UCSD-AML1 (cell line): ENCODE measurements at regions not wholly inside any gene's neighbourhood (a gene's known extent, or its start where the extent isn't known, plus 50 kb on each side); places are given as distances from the start of the nearest gene placed in this dataset.

Source experiments
- DNase-seq: peaks from one replicate; lab custom pipeline; 2025; ENCODE audit not compliant: unreplicated experiment; lab: John Stamatoyannopoulos, UW

DNA sequence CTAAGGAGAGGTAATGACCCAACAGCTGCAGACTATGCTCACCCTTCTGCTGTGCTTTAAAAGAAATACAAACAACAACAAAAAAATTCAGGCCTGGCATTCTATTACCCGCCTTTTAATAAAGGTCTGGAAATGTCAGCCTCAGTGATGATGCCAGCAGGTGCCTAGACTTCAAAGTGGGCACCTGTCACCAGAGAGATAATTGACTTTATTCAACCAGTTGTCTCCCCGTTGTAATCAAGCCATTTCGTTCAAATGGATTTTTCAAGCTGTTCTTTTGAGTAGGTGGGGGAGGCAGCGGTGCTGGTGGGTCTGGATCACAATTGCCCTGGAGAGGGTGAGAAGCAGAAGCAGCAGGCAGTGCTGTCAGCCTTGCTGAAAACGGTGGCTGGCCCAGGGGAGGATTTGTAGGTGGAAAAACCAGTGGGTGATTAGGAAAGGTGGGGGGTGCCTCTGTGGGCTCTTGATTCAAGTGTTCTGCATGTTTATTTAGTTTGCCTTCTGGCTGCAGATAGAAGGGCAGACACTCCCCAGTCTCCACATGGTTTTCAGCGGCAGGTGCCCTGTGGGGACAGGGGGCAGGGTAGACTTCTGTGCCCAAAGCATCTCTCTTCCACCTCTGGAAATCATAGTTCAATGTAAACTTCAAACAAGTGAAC lies 300.2 kb upstream of the SLCO3A1 start:
- DNase-seq, result no peak

DNA sequence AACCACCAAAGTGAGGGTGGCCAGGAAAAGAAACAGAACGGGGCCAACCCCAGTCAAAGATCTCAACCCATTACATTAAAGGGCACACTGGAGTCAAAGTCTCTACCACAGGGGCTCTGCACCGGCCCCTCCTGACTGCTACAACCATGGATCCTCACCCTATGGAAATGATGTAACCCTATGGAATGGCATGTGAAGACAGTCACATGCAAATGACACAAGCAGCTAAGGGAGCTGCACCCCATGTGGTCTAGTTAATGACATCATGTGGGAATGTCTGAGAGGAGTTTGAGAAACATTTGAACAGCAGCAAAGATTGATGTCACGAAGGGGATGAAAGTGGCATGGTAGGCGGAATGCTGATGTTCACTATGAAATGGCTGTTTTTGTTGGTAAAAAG lies 298.2 kb upstream of the SLCO3A1 start:
- DNase-seq, result no peak

DNA sequence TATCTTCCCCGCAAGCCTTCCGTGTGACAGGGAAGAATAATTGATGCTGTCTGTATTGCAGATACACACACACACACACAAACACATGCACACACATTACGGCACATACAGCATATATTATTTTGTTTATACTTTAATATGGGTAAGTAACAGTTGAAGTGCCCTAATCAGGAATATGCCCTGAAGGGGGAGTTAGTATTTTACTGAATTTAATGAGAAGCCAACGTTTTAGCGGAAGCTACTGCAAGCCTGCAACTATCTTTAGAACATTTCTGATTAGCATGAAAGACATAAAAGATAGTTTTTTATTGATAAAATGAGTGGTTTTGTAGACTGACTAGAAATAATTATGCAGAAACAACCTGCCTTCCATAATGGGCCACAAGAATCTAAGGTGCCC lies 296.6 kb upstream of the SLCO3A1 start:
- DNase-seq, result no peak

DNA sequence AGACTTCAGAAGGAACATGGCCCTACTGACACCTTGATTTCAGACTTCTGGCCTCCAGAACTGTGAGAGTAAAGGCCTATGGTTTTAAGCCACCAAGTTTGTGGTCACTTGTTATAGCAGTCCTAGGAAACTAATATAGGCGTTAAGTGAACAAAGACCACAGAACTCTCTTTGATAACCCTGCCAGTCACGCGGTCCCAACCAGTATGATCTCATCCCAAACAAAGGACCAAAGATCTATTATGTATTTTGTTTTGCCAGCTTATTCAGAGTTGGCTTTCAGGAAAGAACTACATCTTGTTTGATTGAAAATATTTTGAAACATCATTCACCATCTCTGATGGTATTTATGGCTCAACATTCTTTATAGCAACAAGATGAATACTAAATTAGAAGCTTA lies 294.4 kb upstream of the SLCO3A1 start:
- DNase-seq, result no peak

- DNase-seq, result no peak
These were observed 292.0 kb upstream of the SLCO3A1 start for GRCh38 chr15:91561371-91562100.

DNA sequence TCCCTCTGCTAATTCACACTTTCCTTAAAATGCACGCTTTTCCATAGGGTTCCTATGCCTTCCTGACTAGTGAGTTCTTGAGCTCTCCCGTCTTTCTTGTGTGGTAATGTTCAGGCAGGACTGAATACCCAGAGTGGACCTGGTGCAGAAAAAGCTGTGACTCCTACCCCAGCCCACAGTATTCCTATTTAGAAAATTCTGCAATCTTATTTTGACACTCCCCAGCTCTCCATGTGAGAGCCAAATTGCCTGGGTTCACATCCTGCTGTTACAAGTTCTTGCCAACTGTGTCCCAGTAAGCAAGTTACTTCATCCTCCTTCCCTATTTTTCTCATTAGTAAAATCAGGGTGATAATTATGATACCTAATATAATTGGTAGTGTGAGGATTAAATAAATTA lies 290.8 kb upstream of the SLCO3A1 start:
- DNase-seq, result no peak

DNA sequence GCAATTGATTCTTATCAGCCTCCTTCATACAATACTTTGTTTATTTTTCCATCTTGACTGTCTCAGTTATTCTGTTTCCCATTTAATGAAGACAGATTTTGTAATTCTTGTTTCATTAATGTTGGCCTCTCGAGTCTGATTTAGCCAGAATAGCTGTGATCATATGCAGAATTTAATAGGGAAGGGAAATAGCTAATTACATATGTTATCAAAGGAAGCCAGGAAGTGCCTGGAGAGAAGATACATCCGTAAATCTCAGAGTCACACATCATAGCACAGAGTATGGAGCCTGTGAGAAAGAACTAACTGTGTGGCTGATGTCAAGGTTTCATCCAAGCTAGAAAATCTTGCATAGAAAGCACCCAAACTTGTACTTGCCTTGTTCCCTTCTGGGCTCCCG lies 288.9 kb upstream of the SLCO3A1 start:
- no peak for DNase-seq

GRCh38 chr15:91566141-91566540 lies 287.4 kb upstream of the SLCO3A1 start:
- no peak for DNase-seq

DNA sequence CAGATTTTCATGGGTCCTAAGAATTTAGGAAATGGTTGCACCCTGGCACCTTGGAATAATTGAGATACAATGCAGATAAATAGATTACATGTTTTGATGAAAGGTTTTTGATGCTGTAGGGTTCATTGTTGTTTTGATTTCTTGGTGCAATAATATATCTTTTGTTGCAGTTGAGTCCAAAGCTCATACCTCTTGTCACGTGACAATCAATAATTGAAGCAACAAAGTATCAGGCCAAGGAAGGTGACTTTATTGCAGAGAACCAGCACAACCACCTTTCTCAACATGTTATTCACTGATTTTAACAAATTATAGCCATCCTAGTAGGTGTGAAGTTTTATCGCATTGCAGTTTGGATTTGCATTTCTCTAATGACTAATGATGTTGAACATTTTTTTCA lies 285.5 kb upstream of the SLCO3A1 start:
- no peak for DNase-seq

DNA sequence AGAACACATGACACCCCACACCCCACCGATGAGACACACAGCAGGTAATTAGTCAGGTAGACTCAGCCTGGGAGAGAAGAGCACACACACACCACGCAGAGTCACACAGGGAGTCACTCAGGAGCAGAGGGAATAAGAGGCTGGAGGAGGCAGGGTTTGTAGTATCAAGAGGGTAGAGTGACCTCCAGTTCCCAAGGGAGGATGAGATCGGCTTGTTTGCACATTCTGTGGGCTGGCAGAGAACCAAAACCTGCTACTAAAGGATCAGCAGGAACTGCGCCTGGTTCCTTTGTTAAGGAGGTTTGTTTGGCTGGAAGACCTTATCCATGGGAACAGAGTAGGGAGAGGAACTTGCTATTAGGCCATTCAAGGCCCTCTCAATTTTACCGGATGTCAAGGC lies 281.4 kb upstream of the SLCO3A1 start:
- no peak for DNase-seq

GRCh38 chr15:91576096-91576495 lies 277.4 kb upstream of the SLCO3A1 start:
- no peak for DNase-seq

DNA sequence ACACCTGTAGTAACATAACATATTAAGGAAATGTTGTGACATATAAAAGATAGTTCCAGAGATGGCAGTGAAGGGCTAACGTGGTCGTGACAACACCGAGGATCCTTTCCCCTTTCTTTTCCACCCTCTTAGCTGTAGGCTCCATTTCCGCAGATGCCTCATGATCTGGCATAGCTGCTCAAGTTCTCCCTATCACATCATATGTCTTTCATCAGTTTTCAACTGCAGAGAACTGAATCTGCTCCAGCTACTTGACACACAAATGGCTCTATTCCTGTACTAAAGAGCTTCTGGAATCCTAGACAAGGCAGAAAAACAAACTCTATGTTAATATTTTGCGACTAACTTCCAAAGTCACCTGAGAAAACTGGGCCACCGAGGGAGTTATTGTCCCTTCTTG lies 275.0 kb upstream of the SLCO3A1 start:
- DNase-seq, result no peak

DNA sequence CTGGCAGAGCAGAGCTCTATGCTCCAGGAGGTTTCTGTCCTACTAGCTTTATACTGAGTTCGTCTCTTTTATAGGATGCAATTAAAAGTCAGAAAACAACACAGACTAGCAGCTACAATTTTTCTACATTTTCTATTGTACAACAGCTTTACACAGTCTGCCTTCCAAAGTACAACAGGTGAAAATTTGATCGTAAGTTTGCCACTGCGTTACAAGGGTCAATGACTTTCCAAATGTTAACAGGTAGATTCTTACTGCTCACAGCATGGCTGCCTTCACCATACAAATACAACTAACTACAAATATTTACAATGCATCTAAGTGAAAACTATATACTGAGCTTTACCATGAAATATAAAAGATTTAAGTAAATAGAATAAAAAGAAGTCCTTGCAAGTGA lies 268.6 kb upstream of the SLCO3A1 start:
- no peak for DNase-seq

DNA sequence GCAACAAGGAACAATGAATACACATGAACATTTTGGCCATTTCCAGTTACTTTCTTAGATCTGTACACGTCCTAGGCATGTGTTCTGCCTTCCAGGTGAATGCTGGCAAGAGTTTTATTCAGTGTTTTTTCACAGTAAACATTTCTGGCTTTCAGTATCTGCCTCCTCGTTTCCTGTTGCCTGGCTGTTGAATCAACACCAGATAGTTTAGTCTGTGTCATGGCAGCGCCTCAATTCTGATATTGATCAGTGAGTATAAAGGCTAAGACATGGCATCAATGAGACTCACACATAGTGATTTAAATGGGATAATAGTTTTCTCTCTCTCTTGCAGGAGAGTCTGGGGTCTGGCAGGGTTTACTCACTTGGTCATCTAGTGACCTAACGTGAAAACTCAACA lies 266.9 kb upstream of the SLCO3A1 start:
- no peak for DNase-seq

- DNase-seq, result no peak
These were observed 264.1 kb upstream of the SLCO3A1 start for GRCh38 chr15:91589360-91589759.

DNA sequence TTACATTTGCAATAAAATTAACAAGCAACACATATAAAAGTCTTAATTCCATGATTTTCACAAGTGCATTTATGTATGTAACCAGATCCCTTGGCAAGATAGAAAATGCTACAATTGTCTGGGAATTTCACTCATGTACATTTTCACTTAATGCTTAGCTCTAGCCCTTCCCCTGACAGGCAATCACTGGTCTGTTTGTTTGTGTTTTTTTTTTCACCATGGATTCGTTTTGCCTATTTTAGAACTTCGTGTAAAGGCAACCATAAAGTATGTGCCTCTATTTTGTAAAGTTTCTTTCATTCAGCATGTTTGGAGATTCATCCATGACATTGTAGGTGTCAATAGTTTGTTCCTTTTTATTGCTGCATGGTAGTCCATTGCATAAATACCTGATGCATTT lies 260.9 kb upstream of the SLCO3A1 start:
- no peak for DNase-seq

- no peak for DNase-seq
These were observed 260.4 kb upstream of the SLCO3A1 start for GRCh38 chr15:91593067-91593466.

- DNase-seq, result no peak
These were observed 259.9 kb upstream of the SLCO3A1 start for GRCh38 chr15:91593653-91594052.

- DNase-seq, result no peak
These were observed 254.2 kb upstream of the SLCO3A1 start for GRCh38 chr15:91599261-91599660.

- no peak for DNase-seq
These were observed 250.0 kb upstream of the SLCO3A1 start for GRCh38 chr15:91603384-91604080.

DNA sequence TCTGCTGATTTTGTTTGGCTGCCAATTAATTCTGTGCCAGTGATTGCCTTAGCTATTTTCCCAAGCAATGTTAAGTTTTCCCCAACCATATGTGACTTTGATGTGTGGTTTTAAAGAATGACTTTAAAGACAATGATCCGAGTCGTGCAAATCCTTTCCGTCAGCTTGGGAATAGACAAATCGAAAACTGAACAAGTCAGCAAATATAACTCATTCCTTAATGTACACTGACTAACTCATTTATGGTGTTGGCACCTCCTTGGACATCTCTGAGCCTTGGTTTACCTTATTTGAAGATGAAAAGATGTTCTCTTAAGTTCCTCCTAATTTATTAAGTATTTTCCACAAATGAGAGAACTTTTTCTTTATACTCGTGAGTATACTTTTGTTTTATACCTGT lies 249.4 kb upstream of the SLCO3A1 start:
- no peak for DNase-seq

- no peak for DNase-seq
These were observed 247.9 kb upstream of the SLCO3A1 start for GRCh38 chr15:91605576-91605975.
